OCI-LY3 (cell line): ENCODE measurements at regions not wholly inside any gene's neighbourhood (a gene's known extent, or its start where the extent isn't known, plus 50 kb on each side); places are given as distances from the start of the nearest gene placed in this dataset.

ENCODE experiments used
- H2AFZ ChIP-seq: fragments of 200-600, 300-600 bp; shearing (Covaris generic); 2 replicates; pipeline ENCODE4 v1.6.0; 2014; ENCODE audit warnings: antibody characterized with exemption, low read depth, low read length
- H3K27ac ChIP-seq: fragments of 200-600, 300-600 bp; sonication (generic); 2 replicates; pipeline ENCODE4 v1.5.1; 2014; ENCODE audit warnings: mild to moderate bottlenecking, low read length, moderate library complexity, mixed read lengths
- H3K27me3 ChIP-seq: fragments of 200-600, 300-600 bp; sonication (generic); 2 replicates; pipeline ENCODE4 v1.6.1; 2014; ENCODE audit warnings: low read depth, low read length, mixed read lengths
- H3K36me3 ChIP-seq: fragments of 200-600, 300-600 bp; sonication (generic); replicated peaks from 2 replicates; pipeline ENCODE3; 2014; ENCODE audit warnings: low read depth, low read length, mixed read lengths
- H3K4me1 ChIP-seq: fragments of 300-600, 200-600 bp; sonication (generic); 2 replicates; pipeline ENCODE4 v1.6.1; 2014; ENCODE audit warnings: low read length, mixed read lengths
- H3K4me2 ChIP-seq: fragments of 200-600, 300-600 bp; sonication (generic); 2 replicates; pipeline ENCODE4 v1.6.1; 2014; ENCODE audit warnings: low read length, mixed read lengths
- H3K4me3 ChIP-seq: fragments of 300-600, 200-600 bp; sonication (generic); 2 replicates; pipeline ENCODE4 v1.5.1; 2014; ENCODE audit warnings: antibody characterized with exemption, mild to moderate bottlenecking, low read length, moderate library complexity
- H3K79me2 ChIP-seq: fragments of 300-600, 200-600 bp; shearing (Covaris generic); 2 replicates; pipeline ENCODE4 v1.6.1; 2014; ENCODE audit warnings: mild to moderate bottlenecking, low read length, mixed read lengths
- H3K9ac ChIP-seq: fragments of 300-600, 200-600 bp; shearing (Covaris generic); 2 replicates; pipeline ENCODE4 v1.6.0; 2014; ENCODE audit warnings: mild to moderate bottlenecking, low read length, moderate library complexity
- H3K9me3 ChIP-seq: fragments of 200-600, 300-600 bp; shearing (Covaris generic); 2 replicates; pipeline ENCODE4 v1.6.1; 2014; ENCODE audit warnings: low read length, mixed read lengths; ENCODE audit not compliant: insufficient read depth
- H4K20me1 ChIP-seq: fragments of 200-600, 300-600 bp; sonication (generic); 2 replicates; pipeline ENCODE4 v1.6.1; 2016; ENCODE audit warnings: low read length, mixed read lengths; ENCODE audit not compliant: insufficient read depth
- CTCF ChIP-seq: fragments of 200-600, 300-600 bp; sonication (generic); IDR thresholded peaks from 2 replicates; pipeline ENCODE4 v1.5.1; 2014; ENCODE audit warnings: antibody characterized with exemption, low read length, low read depth
- EZH2phosphoT487 ChIP-seq: fragments of 200-600 bp; shearing (Covaris generic); IDR thresholded peaks from 2 replicates; pipeline ENCODE4 v1.6.1; 2018; ENCODE audit warnings: antibody characterized with exemption, mixed run types, low read depth

- TF ChIP-seq CTCF (no peak), EZH2phosphoT487 (no peak)
- Histone ChIP-seq H3K9me3 (no peaks in the 10 kb centered on the region), H3K4me1 (no peaks in the 10 kb centered on the region), H3K27ac (no peak overlapping the region), H3K4me2 (no peak overlapping the region), H3K27me3 (no peaks in the 10 kb centered on the region), H2AFZ (no peak overlapping the region), H3K79me2 (no peaks in the 10 kb centered on the region), H3K4me3 (no peak overlapping the region), H3K36me3 (no peaks in the 10 kb centered on the region), H4K20me1 (no peaks in the 10 kb centered on the region), H3K9ac (no peak overlapping the region)
These were observed 264.2 kb downstream of the BCL11B start for GRCh38 chr14:99007795-99008194.

GRCh38 chr14:99009871-99010270, 262.1 kb downstream of the BCL11B start:
- peaks cover 8% of the 10 kb centered on the region; the same call in 1 of the 2 replicates for H3K4me1 ChIP-seq
- no peak overlapping the region for H3K9ac ChIP-seq
- no peak overlapping the region for H2AFZ ChIP-seq
- no peak overlapping the region for H3K27ac ChIP-seq
- no peaks in the 10 kb centered on the region for H3K36me3 ChIP-seq
- H3K9me3 ChIP-seq: no peaks in the 10 kb centered on the region
- no peaks in the 10 kb centered on the region for H3K79me2 ChIP-seq
- TF ChIP-seq CTCF: no peak
- H4K20me1 ChIP-seq: no peaks in the 10 kb centered on the region
- no peak overlapping the region for H3K4me3 ChIP-seq
- H3K4me2 ChIP-seq: no peak overlapping the region
- H3K27me3 ChIP-seq: no peaks in the 10 kb centered on the region

GRCh38 chr14:99011385-99011784, 260.6 kb downstream of the BCL11B start:
- Histone ChIP-seq H3K9me3 (no peaks in the 10 kb centered on the region), H3K4me3 (no peak overlapping the region)

GRCh38 chr14:99012703-99013102, 259.3 kb downstream of the BCL11B start:
- no peak overlapping the region for H3K9ac ChIP-seq
- H3K27ac ChIP-seq: no peak overlapping the region
- H3K27me3 ChIP-seq: no peaks in the 10 kb centered on the region
- TF ChIP-seq CTCF (no peak), EZH2phosphoT487 (no peak)
- no peak overlapping the region for H3K4me3 ChIP-seq
- H4K20me1 ChIP-seq: no peaks in the 10 kb centered on the region
- no peaks in the 10 kb centered on the region for H3K79me2 ChIP-seq
- no peaks in the 10 kb centered on the region for H3K9me3 ChIP-seq
- H2AFZ ChIP-seq: no peak overlapping the region
- H3K4me1 ChIP-seq: peaks cover 8% of the 10 kb centered on the region; the same call in 1 of the 2 replicates
- H3K4me2 ChIP-seq: no peak overlapping the region
- no peaks in the 10 kb centered on the region for H3K36me3 ChIP-seq

More at GRCh38 chr14:99011385-99011784, 260.6 kb downstream of the BCL11B start:
- Histone ChIP-seq H3K4me2 (no peak overlapping the region), H3K4me1 (peaks cover 8% of the 10 kb centered on the region; the same call in 1 of the 2 replicates), H3K9ac (no peak overlapping the region), H3K36me3 (no peaks in the 10 kb centered on the region), H3K27me3 (no peaks in the 10 kb centered on the region), H3K27ac (no peak overlapping the region), H2AFZ (no peak overlapping the region), H3K79me2 (no peaks in the 10 kb centered on the region), H4K20me1 (no peaks in the 10 kb centered on the region)
- TF ChIP-seq CTCF: no peak
- TF ChIP-seq EZH2phosphoT487: no peak
